ENCODE measurements at regions not wholly inside any gene's neighbourhood (a gene's known extent, or its start where the extent isn't known, plus 50 kb on each side); places are given as distances from the start of the nearest gene placed in this dataset.

DNA sequence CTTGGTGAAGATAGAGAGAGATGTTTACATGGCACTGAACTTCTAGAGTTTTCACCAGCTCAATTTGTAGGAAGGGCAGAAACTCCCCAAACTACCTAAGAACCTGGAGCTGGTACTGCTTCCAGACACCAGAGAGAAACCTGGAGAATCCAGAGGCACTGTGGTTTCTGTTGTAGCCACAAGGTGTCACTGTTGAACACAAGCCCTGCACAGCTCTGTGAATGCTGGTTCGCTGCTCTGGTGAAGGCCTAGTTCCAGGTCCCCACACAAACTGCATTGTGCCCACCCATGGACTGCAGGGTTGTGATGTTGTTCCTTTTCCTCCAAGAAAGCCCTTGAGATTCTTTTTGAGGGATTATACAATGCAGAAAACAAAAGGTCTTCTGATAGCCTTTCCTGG lies 150.5 kb upstream of the HS6ST1 start:
- H3K9ac ChIP-seq (ENCODE audit: insufficient read depth in 1 of 2, low read depth in 2 of 2, low read length in 2 of 2), result no peak overlapping the region
- in situ Hi-C loops (cut with MboI) (no loop called here), intact Hi-C loops (cut with micrococcal nuclease) (no loop called here)
- no peaks in the 10 kb centered on the region for H4K20me1 ChIP-seq (replicated peaks; ENCODE audit: control insufficient read depth, insufficient read depth, low read length)
- peak; percentile 24 to 46 (median 41) for DNase-seq (ENCODE audit: extremely low read depth in 1 of 4, low spot score in 3 of 4)
- peaks cover 16% of the 10 kb centered on the region for H3K9me3 ChIP-seq (replicated peaks; ENCODE audit: control insufficient read depth, insufficient read depth, low read depth, low read length)
- no peak for FAIRE-seq
- H3K4me1 ChIP-seq (replicated peaks in 1 of 2; ENCODE audit: control insufficient read depth in 2 of 2, insufficient read depth in 2 of 2, low read length in 2 of 2), result no peaks in the 10 kb centered on the region; a peak in 2 of 5 replicates
- H3K4me3 ChIP-seq, result no peak overlapping the region
- H3K36me3 ChIP-seq (ENCODE audit: control insufficient read depth, insufficient read depth, low read length), result no peaks in the 10 kb centered on the region; the same call in 2 of the 3 replicates
- CTCF ChIA-PET (ENCODE audit: low intra/inter-chr PET ratio), result no interaction called here
- no peak overlapping the region for H3K4me2 ChIP-seq (ENCODE audit: insufficient read depth, low read length)
- POLR2A ChIA-PET, result interaction anchor here (0.6 kb wide), 2 partner anchors 14 to 47 kb away, joined by 3 to 4 read pairs; no protein-coding TSS in a partner anchor
- BruUV-seq (replicated peaks), result no TSS peak
- no peak overlapping the region for H2AFZ ChIP-seq (ENCODE audit: low read depth, low read length)
- no peaks in the 10 kb centered on the region; a peak in 1 of 5 replicates for H3K27me3 ChIP-seq (ENCODE audit: control insufficient read depth in 2 of 2, insufficient read depth in 2 of 2, low read length in 2 of 2)
- H3K27ac ChIP-seq (ENCODE audit: extremely low read depth, low read depth, low read length), result no peak overlapping the region
- 21% methylated on average over 1 of the region's 1 CpG for WGBS (ENCODE audit: insufficient coverage, low coverage, missing lambda C conversion rate)
- H3K9me1 ChIP-seq (ENCODE audit: control insufficient read depth, insufficient read depth, low read length), result no peaks in the 10 kb centered on the region
- ATAC-seq, result 0 out of 3 replicates have a peak, but pooled peaks have one; percentile 46
- H3K79me2 ChIP-seq (ENCODE audit: control insufficient read depth, insufficient read depth, low read length), result no peaks in the 10 kb centered on the region
- TF ChIP-seq SMAD3 (CRISPR knock-in tag; conservative IDR thresholded peaks at IDR 0.05), result 0 out of 2 replicates have a peak, but pooled peaks have one; percentile 43
- TF ChIP-seq ZNF764 (CRISPR knock-in tag; IDR thresholded peaks at IDR 0.05; ENCODE audit: low read depth), result no peak
- peak; percentile 24 to 98 for TF ChIP-seq CBX3 (IDR thresholded peaks at IDR 0.05; ENCODE audit: borderline replicate concordance in 1 of 2, low read length in 2 of 2)
- no peak for TF ChIP-seq HNRNPL (IDR thresholded peaks at IDR 0.05; ENCODE audit: low read depth, low read length)
- TF ChIP-seq, protein P1, sequence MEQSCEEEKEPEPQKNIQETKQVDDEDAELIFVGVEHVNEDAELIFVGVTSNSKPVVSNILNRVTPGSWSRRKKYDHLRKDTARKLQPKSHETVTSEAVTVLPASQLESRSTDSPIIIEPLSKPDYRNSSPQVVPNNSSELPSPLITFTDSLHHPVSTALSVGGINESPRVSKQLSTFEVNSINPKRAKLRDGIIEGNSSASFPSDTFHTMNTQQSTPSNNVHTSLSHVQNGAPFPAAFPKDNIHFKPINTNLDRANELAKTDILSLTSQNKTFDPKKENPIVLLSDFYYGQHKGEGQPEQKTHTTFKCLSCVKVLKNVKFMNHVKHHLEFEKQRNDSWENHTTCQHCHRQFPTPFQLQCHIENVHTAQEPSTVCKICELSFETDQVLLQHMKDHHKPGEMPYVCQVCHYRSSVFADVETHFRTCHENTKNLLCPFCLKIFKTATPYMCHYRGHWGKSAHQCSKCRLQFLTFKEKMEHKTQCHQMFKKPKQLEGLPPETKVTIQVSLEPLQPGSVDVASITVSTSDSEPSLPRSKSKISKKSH (CRISPR knock-in tag; IDR thresholded peaks at IDR 0.05), result peak; percentile 89; the same call in 1 of the 2 replicates
- TF ChIP-seq TEAD1 (CRISPR knock-in tag; IDR thresholded peaks at IDR 0.05), result 0 out of 4 replicates have a peak, but pooled peaks of 1 of the 2 experiments have one; percentile 39
- peak; percentile 66 to 71 for TF ChIP-seq RAD21 (CRISPR knock-in tag; conservative IDR thresholded peaks at IDR 0.05 in 1 of 2, IDR thresholded peaks at IDR 0.05 in 1 of 2)
- TF ChIP-seq TAF7 (tag; IDR thresholded peaks at IDR 0.05), result no peak
- 0 out of 2 replicates have a peak, but pooled peaks have one; percentile 35 for TF ChIP-seq ZNF583 (CRISPR knock-in tag; IDR thresholded peaks at IDR 0.05)
- TF ChIP-seq LARP7 (IDR thresholded peaks at IDR 0.05), result no peak
- TF ChIP-seq ZNF766 (CRISPR knock-in tag; conservative IDR thresholded peaks at IDR 0.05), result 0 out of 2 replicates have a peak, but pooled peaks have one; percentile 33
- peak; percentile 98 for TF ChIP-seq CBX5 (IDR thresholded peaks at IDR 0.05; ENCODE audit: borderline replicate concordance, low read depth)
- TF ChIP-seq, protein P2, sequence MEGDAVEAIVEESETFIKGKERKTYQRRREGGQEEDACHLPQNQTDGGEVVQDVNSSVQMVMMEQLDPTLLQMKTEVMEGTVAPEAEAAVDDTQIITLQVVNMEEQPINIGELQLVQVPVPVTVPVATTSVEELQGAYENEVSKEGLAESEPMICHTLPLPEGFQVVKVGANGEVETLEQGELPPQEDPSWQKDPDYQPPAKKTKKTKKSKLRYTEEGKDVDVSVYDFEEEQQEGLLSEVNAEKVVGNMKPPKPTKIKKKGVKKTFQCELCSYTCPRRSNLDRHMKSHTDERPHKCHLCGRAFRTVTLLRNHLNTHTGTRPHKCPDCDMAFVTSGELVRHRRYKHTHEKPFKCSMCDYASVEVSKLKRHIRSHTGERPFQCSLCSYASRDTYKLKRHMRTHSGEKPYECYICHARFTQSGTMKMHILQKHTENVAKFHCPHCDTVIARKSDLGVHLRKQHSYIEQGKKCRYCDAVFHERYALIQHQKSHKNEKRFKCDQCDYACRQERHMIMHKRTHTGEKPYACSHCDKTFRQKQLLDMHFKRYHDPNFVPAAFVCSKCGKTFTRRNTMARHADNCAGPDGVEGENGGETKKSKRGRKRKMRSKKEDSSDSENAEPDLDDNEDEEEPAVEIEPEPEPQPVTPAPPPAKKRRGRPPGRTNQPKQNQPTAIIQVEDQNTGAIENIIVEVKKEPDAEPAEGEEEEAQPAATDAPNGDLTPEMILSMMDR (IDR thresholded peaks at IDR 0.05 in 2 of 3, conservative IDR thresholded peaks at IDR 0.05 in 1 of 3; ENCODE audit: insufficient read depth in 2 of 3, low read depth in 1 of 3, low read length in 3 of 3), result peak; percentile 59 to 68 (median 65)
- TF ChIP-seq MAZ (CRISPR knock-in tag; conservative IDR thresholded peaks at IDR 0.05 in 1 of 2, IDR thresholded peaks at IDR 0.05 in 1 of 2), result 0 out of 4 replicates have a peak, but pooled peaks of 1 of the 2 experiments have one; percentile 26
- TF ChIP-seq ZNF445 (CRISPR knock-in tag; IDR thresholded peaks at IDR 0.05; ENCODE audit: low read depth), result peak; percentile 72; the same call in 1 of the 2 replicates
- TF ChIP-seq SMC3 (conservative IDR thresholded peaks at IDR 0.05; ENCODE audit: insufficient read depth, low read depth, low read length), result 0 out of 2 replicates have a peak, but pooled peaks have one; percentile 8
- TF ChIP-seq TRIM28 (IDR thresholded peaks at IDR 0.05), result peak; percentile 95; the same call in 1 of the 2 replicates
- TF ChIP-seq, protein P3, sequence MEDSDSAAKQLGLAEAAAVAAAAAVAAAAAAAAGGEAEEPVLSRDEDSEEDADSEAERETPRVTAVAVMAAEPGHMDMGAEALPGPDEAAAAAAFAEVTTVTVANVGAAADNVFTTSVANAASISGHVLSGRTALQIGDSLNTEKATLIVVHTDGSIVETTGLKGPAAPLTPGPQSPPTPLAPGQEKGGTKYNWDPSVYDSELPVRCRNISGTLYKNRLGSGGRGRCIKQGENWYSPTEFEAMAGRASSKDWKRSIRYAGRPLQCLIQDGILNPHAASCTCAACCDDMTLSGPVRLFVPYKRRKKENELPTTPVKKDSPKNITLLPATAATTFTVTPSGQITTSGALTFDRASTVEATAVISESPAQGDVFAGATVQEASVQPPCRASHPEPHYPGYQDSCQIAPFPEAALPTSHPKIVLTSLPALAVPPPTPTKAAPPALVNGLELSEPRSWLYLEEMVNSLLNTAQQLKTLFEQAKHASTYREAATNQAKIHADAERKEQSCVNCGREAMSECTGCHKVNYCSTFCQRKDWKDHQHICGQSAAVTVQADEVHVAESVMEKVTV (CRISPR knock-in tag; IDR thresholded peaks at IDR 0.05), result peak; percentile 68
- no peak for TF ChIP-seq GATAD2A (IDR thresholded peaks at IDR 0.05)
